ENCODE measurements at regions not wholly inside any gene's neighbourhood (a gene's known extent, or its start where the extent isn't known, plus 50 kb on each side); places are given as distances from the start of the nearest gene placed in this dataset.
"Not testable (repeated sequence)": the region's sequence is repeated elsewhere in the genome, so short reads cannot be mapped to it uniquely, and the experiment has no call there.

DNA sequence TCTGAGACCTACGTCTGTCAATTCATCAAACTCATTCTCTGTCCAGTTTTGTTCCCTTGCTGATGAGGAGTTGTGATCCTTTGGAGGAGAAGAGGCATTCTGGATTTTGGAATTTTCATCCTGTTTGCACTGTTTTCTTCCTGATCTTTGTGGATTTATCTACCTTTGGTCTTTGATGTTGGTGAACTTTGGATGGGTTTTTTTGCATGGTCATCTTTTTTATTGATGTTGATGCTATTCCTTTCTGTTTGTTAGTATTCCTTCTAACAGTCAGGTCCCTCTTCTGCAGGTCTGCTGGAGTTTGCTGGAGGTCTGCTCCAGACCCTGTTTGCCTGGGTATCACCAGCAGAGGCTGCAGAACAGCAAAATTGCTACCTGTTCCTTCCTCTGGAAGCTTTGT lies 322.2 kb downstream of the CCSER2 start:
- TF ChIP-seq, protein P1, sequence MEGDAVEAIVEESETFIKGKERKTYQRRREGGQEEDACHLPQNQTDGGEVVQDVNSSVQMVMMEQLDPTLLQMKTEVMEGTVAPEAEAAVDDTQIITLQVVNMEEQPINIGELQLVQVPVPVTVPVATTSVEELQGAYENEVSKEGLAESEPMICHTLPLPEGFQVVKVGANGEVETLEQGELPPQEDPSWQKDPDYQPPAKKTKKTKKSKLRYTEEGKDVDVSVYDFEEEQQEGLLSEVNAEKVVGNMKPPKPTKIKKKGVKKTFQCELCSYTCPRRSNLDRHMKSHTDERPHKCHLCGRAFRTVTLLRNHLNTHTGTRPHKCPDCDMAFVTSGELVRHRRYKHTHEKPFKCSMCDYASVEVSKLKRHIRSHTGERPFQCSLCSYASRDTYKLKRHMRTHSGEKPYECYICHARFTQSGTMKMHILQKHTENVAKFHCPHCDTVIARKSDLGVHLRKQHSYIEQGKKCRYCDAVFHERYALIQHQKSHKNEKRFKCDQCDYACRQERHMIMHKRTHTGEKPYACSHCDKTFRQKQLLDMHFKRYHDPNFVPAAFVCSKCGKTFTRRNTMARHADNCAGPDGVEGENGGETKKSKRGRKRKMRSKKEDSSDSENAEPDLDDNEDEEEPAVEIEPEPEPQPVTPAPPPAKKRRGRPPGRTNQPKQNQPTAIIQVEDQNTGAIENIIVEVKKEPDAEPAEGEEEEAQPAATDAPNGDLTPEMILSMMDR (IDR thresholded peaks at IDR 0.05; ENCODE audit: poor library complexity), result not testable (repeated sequence)
- TF ChIP-seq EZH2 (IDR thresholded peaks at IDR 0.05; ENCODE audit: borderline replicate concordance), result not testable (repeated sequence)
